SK-N-MC (cell line): ENCODE measurements at regions not wholly inside any gene's neighbourhood (a gene's known extent, or its start where the extent isn't known, plus 50 kb on each side); places are given as distances from the start of the nearest gene placed in this dataset.

Experiments used
- EZH2 ChIP-seq: fragments of 200-600 bp; sonication (generic); IDR thresholded peaks from one replicate; pipeline ENCODE4 v1.6.1; 2017; ENCODE audit warnings: antibody characterized with exemption
- FOXP2 ChIP-seq: optimal IDR thresholded peaks from 2 replicates; pipeline ENCODE3; 2011; ENCODE audit warnings: mild to moderate bottlenecking, moderate library complexity; ENCODE audit not compliant: insufficient read depth; ENCODE audit errors: extremely low read length, control extremely low read depth
- POLR2AphosphoS5 ChIP-seq: IDR thresholded peaks from 2 replicates; pipeline ENCODE4 v1.6.1; 2012; ENCODE audit warnings: mild to moderate bottlenecking, low read depth, low read length, borderline replicate concordance

DNA sequence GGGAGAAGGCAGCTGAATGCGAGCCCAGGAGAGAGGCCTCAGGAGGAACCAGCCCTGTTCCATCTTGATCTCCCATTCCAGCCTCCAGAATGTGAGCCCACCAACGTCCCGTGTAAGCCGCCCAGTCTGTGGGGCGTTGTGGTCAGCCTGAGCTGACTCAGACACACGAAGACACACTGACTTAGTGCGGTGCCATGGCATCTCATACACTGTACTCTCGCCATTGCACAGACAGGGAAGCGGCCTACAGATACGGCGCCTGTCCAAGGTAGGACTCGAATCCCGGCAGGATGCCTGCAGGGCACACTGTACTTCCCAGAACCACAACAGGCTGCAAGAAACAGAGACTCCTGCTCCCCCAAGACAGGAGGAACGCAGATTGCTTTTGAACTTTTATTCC lies 179.6 kb downstream of the CTTN start:
- no peak for TF ChIP-seq EZH2
- TF ChIP-seq POLR2AphosphoS5: no peak
- no peak for TF ChIP-seq FOXP2
